ENCODE measurements at regions not wholly inside any gene's neighbourhood (a gene's known extent, or its start where the extent isn't known, plus 50 kb on each side); places are given as distances from the start of the nearest gene placed in this dataset.
"Not testable (repeated sequence)": the region's sequence is repeated elsewhere in the genome, so short reads cannot be mapped to it uniquely, and the experiment has no call there.

GRCh38 chr5:116813356-116813755, 238.7 kb upstream of the SEMA6A start:
- DNase-seq = no peak

DNA sequence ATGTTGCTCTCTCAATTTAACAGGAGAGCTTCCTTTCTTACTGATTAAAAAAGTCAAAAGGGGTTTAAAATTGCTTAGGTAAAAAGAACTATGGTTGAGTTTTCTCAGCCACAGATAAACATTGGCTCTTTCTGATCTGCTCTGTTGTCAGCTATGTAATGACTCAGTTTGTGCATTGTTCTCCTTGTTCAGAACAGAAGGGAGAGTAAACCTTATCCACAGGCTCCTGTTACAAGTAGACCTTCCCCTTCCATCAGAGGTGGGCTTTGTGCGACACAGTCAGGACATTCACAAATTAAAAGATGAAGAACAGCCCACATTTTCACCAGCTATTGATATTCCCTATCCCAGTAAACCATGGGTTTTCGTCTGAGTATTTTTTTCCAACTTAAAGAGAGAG, 236.3 kb upstream of the SEMA6A start:
- no peak for DNase-seq

DNA sequence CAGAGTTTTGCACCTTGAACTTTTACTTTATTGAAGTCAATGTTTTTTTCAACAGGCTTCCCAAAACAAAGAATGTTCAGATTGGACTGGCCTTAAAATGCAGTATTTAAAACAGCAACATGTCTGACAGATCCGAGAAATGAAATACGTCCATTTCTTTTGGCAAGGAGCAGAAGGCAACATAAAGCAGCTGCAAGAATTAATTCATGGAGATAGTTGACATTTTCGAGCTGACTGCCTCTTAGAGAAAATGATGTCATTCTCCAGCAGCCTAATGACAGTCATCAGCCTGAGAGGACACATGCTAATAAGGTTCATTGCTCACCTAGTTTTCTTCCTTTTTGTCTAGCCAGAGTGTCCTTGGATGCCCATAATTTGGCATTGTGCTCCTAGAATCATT, 232.2 kb upstream of the SEMA6A start:
- no peak for DNase-seq

DNA sequence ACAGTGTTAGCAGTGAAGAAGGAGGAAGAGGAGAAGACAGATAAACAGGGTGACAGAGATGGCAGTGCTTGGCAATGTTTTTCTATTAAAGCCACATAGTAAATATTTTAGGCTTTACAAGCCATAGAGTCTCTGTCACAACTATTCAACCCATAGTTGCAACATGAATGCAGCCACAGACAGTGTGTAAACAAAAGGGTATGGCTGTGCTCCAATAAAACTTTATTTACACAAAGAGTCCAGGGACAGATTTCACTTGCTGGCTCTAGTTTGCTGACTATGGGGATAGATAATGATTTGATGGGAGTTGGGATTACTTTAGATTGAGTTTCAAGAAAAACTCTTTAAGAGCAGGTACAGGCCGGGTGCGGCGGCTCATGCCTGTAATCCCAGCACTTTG, 224.8 kb upstream of the SEMA6A start:
- no peak for DNase-seq

- DNase-seq = no peak
These were observed 220.6 kb upstream of the SEMA6A start for GRCh38 chr5:116795189-116795588.

- DNase-seq = no peak
These were observed 214.9 kb upstream of the SEMA6A start for GRCh38 chr5:116789522-116789921.

DNA sequence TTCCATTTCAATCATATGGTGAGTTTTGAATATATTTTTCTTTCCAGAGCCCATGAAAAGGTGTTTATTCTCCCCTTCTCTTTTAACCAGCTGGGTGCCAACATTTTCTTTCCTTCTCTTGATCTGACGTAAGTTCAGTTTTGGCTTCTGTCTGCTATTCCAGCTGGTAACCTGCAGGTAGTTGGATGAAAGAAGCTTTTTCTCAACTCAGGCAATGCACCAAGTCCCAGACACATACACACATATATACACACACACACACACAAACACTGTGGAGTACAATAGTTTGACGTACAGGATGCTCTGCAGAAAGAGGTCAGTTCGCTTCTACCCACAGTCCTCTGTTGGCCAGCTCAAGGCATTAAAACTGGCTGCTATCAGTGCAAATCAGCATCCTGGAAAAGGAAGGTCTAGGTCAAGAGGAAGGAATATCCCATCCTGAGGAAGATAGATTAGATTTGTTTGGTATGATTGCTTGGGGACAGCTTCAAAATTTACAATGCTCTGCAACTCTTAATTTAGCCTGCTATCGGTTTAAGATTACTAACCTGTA, 214.3 kb upstream of the SEMA6A start:
- DNase-seq = no peak

GRCh38 chr5:116787570-116787969, 212.9 kb upstream of the SEMA6A start:
- DNase-seq = no peak

DNA sequence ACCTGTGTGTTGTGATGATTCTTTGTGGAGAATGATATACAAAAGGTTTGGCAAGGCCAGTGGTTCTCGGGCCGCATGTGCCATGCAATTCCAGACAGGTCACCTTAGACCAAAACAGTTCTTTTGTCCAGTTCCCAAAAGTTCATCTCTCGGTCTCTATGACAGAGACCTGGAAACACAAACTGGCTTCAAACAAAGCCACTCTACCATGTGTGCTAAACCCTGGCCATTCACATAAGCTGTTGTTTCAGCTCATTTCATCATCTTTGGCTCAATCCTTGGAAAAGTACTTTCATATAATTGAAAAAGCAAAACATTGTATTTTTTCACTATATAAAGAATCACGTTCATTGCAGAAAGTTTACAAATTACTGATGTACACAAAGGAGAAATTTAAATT, 210.5 kb upstream of the SEMA6A start:
- DNase-seq = no peak

DNA sequence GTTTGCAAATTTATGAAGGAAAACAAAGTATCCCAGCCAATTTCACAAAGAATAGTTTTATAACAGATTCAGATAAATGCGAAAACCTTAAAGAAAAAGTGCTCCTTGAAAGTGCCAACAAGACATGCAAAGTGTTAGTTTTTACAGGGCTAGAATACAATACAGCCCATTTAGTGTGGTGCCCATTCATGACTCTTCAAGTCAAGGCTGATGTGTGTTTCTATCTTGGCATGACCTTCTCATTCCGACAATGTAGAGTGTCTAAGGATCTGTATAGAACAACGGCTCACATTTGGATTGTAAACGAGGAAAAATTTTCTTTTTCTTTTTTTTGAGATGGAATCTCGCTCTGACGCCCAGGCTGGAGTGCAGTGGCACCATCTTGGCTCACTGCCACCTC, 205.2 kb upstream of the SEMA6A start:
- DNase-seq = no peak

GRCh38 chr5:116778651-116779280, 204.1 kb upstream of the SEMA6A start:
- no peak for DNase-seq

DNA sequence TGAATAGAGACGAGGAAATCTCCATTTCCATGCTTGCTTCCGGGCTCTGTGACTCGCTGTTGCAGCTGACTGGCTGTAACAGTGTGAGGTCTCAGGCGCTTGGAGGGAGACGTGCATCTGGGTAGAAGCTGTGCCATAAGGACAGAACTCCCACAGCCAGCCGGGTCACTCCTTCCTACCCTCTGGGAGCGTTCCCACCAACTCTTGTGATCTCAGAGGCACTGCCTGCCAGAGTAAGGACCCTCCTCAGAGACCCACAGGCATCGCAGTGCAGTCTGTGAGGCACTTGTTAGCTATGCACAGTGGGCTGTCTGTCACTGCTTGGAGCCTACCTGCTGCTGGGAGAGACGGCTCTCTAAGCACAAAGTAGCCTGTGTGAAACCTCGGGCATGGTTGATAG, 203.4 kb upstream of the SEMA6A start:
- DNase-seq = no peak

GRCh38 chr5:116773926-116774325, 199.3 kb upstream of the SEMA6A start:
- no peak for DNase-seq

DNA sequence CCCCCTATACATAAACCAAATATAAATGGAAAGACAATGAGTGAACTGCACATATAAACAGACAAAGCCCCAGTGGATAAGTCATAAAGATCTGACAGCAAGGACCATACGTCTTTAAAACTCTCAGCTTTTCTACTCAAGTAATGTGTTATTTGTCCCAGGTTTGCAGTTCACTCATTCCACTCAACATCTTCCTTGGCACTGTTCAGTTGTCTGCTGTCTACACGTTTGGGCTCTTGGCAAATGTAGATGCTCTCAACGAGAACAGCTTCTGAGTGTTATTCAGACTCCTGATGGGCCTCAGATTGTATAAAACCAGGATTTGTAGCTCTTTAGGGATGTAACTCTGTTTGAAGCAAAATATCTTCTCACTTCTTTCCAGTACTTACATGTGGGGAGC, 198.2 kb upstream of the SEMA6A start:
- no peak for DNase-seq

DNA sequence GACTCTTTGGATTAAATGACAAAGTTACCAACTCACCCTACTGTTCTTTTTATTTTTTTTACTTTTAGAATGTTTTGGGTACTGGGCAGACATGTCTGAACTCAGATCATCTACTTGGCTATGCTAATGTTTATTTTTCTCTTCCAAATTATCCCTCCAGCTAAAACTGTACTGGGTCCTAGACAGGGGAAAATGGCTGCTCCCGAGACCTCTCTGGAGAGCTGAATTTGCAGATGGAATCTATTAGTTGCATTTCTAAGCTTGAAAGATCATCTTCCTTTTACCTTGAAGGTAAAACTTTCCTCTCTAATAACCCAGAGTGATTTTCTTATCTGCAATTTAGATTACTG, 197.5 kb upstream of the SEMA6A start:
- no peak for DNase-seq

- DNase-seq = no peak
These were observed 197.0 kb upstream of the SEMA6A start for GRCh38 chr5:116771466-116772151.

GRCh38 chr5:116769953-116770352, 195.3 kb upstream of the SEMA6A start:
- not testable (repeated sequence) for DNase-seq

DNA sequence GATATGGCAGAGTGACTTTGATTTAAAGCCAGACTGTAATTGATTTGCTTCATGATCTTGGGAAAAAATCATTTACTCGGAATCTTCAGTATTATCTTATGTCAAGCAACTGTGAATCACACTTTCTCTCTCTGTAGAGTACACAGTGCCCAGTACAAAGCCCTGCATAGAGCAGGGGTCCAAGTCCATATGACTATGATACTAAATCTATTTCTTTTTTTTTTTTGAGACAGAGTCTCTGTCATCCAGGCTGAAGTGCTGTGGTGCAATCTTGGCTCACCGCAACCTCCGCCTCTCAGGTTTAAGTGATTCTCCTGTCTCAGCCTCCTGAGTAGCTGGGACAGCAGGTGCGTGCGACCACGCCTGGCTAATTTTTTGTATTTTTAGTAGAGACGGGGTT, 194.8 kb upstream of the SEMA6A start:
- no peak for DNase-seq

DNA sequence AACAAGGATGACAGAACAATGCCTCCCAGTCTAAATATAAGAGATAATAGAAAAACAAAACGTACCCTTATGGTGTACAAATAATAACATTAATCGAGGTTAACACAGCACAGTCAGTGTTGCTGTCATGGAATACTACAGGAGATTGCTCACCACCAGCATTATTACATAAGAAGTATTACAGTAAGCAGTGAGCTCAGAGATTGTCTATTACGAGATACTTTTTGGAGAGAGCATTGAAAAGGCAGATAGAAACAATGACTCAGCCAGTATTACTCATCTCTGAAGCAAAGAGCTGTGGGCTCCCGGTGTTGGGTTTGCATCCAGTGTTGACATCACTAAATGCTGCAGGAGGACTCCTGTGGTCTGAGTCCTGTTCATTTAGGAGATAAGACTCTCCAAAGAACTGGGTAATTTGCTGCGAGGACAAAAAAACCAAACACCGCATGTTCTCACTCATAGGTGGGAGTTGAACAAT, 191.9 kb upstream of the SEMA6A start:
- peak; percentile 10 for DNase-seq

GRCh38 chr5:116765441-116765840, 190.8 kb upstream of the SEMA6A start:
- DNase-seq = no peak

DNA sequence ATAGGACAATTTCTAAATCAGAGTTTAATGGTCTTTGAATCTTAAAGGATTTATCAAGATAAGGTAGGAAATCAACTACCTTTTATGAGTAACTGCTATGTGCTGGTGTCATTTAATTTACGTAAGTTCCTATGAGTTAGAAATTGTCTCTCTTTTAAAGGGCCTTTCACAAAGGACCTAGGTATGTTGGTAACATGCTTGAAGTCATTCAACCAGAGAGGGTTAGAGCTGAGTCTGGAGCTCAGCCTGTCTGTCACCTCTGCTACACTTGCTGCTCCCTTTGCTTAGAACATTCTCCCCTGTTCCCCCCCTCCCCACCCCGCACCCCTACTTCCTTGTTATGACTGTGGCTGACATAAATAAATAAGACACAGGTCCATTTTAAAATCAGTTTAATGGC, 190.3 kb upstream of the SEMA6A start:
- DNase-seq = no peak

- no peak for DNase-seq
These were observed 189.6 kb upstream of the SEMA6A start for GRCh38 chr5:116763987-116764866.

- DNase-seq = no peak
These were observed 185.4 kb upstream of the SEMA6A start for GRCh38 chr5:116759860-116760640.

Measured in NCI-H748 treated with DMSO at 0.1 percent for 48 hours (cell line).